NCI-H128 (cell line): ENCODE measurements at regions not wholly inside any gene's neighbourhood (a gene's known extent, or its start where the extent isn't known, plus 50 kb on each side); places are given as distances from the start of the nearest gene placed in this dataset.

Experiments used
- DNase-seq: peaks from one replicate; lab custom pipeline; 2025; ENCODE audit not compliant: unreplicated experiment; lab: John Stamatoyannopoulos, UW

DNA sequence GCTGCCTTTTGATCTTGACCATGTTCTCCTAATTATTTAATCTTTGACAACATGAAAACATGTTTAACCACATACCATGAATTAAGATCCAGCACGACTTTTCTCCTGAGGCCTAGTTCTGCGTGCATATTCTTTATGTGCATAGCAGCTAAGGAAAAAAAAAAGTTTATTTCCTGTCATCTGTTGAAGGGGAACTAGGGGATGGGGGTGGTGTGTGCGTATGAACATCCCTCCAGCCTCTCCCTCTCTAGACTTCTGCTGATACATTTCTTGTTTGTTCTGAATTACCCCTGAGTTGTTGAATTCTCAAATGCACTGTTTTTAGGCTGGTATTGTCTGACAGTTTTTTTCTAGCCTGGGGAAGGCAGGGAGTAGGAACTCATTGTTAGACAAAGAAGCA, 543.3 kb downstream of the FGF9 start:
- no peak for DNase-seq

DNA sequence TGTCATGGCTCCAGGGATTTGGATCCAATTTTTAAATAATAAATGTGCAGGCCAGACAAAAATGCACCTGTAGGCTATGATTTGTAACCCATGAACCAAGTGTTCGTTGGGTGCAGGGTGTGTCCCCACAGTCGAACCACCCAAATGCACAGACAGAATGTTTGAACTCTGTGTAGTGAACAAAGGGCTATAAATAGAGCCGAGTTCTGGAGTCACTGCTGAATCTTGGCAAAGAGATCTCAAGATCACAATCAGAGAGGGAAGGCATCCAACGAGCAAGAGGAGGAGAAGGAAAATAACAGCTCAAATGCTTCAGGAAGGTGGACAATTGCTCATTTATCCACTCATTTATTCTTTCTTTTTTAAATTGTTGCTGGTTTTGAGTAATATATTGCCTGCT, 547.9 kb downstream of the FGF9 start:
- DNase-seq = no peak

DNA sequence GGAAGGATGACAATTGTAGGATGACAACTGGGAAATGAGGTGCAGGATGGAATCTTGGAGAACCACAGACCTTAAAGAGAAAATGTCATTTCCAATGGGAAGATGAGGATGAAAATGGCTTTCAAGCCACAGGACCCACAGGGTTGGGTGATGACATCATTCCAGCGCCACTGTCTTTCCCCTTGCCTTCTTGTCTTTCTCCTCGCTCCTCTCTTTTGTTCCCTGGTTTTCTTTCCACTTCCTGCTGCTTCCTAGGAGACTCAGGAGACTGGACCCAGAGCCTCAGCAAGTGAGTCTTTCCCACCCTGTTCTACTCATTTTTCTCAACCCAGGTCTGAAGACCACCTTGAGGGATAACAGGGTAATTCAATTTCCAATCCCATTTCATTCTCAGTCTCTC, 548.8 kb downstream of the FGF9 start:
- DNase-seq = no peak

DNA sequence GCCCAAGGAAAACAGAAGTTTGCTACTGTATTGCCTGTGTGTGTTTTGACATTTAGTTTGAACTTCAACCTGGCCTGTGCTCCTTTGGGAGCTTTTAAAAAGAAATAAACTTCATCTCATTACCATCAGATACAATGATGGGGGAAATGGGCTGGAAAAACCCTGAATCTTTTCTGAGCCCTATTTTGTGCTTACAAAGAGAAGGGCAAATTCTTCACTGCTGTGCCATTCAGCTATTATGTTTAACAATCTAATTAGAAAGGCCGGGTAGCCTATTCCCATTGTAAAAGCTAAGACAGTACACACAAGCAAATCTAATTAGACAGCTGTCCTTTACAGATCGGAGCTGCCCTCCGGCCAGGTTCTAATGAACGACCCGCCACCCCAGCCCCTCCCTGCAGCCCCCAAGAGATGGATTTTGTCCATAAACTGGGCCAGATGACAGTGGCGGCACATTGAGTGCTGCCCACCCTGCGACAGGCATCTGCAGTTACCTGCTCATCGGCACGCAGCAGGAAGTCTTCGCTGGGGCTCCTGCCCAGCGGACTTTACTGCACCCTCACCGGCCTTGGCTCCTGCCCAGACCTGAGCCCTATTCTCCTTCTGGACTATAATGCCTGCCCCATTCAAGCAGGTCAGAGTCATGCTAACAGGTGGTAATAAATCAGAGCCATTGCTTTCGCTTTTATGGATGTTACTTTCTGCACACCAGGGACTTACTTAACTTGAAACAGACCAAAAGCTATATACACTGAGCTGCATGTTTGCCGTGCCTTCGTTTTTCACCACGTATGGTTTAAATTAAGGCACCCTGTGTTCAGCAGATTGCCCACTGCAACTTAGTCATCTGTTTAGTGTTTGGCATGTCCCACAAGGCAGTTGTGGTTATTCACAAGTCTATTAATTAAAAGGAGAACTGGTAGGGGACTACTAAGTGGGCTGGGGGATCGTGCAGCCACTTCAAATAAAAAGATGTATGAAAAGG, 549.6 kb downstream of the FGF9 start:
- DNase-seq = no peak

DNA sequence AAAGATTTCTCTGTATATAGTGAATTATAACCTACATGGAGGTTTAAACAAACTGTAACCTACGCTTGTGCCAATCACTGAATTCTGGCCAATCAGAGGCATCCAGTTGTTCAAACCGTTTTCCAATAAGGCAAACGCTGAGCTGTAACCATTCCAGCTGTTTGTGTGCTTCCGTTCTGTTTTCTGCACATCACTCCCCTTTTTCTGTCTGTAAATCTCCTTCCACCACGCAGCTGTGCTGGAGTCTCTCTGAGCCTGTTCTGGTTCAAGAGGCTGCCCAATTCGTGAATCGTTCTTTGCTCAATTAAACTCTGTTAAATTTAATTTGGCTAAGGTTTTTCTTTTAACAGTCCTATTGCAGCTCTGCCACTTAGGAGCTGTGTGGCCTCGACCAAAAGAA, 552.5 kb downstream of the FGF9 start:
- DNase-seq = no peak

DNA sequence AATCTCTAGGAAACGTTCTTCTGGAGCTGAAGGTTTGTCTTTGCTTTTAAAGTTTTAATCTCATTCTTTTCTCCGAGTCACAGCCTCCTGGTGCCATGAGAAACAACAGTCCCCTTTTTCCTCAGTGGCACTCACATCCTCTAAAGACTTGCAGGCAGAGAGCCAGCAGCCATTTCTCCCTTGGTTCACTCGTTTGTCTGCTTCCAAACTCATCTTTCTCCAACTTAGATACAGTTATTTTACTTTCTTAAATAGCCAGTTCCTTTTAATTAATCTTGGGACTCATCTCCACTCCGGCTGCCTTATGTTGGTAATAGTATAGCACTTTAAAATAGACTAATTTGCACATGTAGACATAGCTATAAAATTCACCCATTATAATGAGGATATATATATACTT, 555.2 kb downstream of the FGF9 start:
- no peak for DNase-seq

DNA sequence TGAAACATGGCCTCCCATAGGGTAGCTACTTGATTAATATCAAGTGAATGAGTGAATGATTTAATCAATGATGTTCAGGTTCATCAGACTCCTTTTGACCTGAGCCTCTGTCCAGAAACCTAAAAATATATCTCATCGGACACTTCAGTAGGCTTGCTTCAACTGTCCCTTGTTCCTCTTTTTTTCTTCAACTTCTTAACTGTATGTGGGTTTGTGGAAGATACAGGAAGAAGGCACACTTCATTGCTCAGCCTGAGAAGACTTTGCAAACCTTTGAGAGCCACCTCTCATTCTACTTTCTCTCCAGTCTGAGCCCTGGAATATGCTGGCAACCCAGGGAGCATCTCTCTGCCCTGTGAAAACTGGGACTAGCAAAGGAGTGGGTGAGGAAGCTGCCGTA, 557.0 kb downstream of the FGF9 start:
- no peak for DNase-seq

DNA sequence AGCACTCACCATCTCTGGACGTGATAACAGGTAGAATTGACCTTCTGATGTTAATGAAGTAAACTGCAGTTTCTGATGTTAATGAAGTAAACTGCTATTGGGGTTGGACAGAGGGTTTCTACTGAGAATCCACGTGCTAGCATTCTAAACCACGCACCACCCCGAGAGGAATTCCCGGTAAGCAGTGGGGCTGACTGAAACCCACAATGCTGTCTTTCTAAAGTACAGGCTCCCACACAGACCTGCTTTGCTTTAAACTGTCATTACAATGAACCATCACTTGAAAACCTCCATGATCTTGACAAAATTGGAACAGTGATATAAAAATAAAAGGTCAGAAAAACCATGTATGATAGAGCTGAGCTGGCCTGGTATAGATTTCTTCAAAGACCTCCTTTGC, 559.0 kb downstream of the FGF9 start:
- DNase-seq = no peak

DNA sequence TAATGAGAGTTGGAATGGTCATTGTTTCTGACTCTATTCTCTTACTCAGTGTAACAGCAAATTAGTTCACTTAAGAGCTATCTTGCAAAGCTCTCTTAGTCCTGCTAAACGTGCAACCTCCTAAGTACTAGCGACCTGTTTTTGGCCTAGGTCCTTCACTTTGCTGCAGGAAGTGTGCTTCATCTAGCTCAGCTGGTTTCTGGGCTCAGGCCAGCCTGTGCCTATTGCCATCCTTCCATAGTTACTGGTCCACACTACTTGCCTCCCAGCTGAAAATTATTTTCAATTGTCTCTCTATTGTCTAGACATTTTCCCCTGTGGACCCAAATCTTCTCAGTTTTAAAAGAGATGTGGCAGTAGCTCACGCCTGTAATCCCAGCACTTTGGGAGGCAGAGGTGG, 561.3 kb downstream of the FGF9 start:
- DNase-seq = no peak

DNA sequence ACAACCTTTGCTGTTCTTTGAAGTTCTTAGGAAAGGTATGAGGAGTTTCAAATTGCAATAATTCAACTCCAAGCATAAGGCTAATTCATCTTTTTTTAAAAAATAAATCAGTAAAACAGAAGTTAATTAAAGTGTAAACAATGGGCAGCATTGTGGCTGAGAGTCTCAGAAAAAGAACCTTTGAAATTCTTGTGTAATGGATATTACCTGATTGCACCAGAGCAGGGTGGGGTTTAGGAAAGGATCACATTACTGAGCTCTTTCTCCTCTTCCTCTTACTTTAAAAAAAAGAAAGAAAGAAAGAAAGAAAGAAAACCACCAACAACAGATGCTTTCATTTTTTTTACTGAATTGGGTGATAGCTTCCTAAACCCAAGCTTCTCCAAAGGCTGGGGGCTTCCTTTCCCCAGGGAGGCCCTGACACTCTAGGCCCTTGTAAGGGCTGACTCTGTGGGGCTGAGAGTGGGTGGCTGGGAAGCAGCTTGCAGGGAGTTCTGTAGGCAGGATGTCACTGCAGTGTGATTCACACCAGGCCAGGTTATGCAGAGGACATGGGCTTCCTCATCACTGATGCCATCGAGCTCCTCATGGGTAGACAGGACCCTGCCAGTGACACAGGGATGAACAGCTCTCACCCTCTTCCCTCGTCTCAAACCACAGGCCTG, 564.5 kb downstream of the FGF9 start:
- no peak for DNase-seq

DNA sequence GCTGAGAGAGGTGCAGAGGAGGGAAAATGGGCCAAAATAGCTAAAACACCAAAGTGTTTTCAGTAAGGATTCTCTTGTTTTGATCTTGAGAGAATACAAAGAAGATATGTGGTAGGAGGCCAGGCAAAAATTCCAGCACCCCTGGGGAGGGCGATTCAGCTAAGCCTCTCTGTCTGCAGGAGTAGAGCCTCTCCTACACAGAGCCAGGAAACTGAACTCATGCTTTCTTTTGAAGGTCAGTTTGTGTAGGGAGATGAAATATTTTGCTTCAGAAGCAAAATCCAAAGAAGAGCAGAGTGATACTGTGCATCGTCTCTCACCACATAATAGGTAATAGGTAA, 565.0 kb downstream of the FGF9 start:
- DNase-seq = no peak

DNA sequence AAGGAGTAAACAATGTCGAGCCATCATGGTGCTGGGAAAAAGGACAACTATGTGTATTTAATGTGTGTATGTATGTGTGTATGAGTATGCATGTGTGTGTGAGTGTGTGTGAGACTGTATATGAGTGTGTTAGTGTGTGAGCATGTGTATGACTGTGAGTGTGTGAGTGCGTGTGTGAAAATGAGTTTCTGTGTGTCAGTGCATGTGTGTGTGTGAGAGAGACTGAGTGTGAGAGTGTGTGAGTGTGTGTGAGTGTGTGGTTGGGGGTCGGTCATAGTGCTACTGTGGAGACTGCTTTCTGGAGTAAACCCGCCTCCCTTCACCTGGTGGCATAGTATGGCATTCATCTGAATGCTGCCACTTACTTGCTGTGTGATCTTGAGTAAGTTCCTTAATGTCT, 567.4 kb downstream of the FGF9 start:
- DNase-seq = no peak

DNA sequence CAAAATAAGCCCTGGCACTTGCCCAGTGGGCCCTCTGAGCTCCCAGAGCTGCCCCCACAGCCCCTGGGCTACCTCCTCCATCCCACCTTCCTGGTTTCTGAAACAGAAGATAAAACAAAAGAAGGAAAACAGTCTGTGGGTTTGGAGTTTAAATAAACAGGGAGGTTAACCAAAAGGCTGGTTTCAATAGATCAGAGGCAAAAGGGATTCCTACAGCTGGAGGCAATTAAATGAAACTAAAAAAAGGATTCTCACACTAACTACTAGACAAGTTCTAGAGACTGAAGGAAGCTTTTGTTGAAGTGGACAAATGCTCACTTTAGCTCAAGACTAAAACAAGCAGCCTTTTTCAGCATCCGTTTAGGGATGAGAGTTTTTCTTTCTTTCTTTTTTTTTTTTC, 569.8 kb downstream of the FGF9 start:
- DNase-seq = no peak

DNA sequence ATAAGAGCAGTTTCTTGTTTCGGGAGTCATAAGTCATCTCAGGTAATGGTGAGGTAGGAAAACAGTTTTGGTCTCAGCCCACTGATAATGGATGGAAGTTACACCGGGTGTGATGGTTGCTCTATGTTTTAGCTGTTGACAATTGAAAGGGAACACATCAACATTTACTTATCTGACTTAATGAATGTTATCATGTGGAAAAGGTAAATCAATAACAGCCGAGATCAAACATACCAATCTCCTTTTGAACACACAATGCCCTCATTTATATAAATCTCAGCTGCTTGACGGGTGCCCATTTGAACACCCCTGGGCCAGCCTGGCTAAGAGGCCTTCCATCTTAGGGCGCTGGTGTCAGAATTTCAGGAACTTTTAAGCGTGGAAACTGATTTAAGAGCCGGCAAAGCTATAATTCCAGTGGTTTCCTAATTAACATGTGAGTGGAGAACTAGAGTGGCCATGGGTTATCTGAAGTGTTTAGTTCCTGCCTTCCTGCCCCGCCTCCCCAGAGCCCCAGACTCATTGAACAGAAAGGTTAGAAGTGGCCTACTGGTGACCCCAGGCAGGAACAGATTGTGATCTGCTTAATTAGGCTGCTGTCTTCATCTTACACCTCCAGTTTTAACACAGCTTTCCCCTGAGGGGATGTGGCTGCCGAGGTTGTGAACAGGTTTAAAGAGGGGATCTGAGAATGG, 572.7 kb downstream of the FGF9 start:
- no peak for DNase-seq

DNA sequence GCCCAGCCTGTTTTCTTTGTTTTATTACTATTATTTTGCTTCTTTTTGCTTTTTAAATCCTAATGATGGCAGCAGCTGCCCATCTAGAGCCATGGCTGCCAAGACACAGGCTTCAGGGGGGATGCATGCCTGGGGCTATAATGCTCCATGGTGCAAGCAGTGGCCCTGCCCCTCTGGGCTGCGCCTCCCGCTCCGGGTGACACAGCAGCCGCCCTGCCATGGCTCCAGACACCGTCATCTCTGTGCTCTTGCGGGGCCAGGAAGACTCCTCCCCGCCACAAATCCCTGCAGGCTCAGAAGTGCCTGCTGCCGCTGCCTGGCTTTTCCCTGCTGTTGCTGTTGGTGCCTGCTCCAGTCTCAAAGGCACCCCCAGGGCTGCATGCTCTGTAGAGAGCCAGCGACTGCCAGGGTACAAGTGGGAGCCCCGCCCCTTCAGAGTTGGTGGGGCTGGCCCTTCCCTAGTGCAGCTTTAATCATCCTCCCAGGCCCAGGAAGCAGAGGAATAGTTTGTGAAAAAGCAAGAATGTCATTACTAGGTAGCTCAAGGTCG, 581.5 kb downstream of the FGF9 start:
- no peak for DNase-seq

DNA sequence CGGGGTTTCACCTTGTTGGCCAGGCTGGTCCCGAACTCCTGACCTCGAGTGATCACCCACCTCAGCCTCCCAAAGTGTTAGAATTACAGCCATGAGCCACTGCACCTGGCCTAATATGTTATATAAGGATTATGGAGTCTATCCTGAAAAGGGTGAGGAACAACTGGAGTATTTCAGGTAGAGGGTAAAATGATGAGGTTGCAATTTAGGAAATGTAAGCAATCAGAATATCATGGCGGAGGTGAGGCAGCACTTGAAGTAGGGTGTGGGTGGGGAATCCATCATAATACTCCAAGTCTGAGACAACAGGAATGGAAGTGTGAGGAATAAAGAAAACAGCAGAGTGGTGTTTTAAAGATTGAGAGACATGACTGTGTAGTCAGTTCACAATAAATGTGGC, 582.2 kb downstream of the FGF9 start:
- DNase-seq = no peak

DNA sequence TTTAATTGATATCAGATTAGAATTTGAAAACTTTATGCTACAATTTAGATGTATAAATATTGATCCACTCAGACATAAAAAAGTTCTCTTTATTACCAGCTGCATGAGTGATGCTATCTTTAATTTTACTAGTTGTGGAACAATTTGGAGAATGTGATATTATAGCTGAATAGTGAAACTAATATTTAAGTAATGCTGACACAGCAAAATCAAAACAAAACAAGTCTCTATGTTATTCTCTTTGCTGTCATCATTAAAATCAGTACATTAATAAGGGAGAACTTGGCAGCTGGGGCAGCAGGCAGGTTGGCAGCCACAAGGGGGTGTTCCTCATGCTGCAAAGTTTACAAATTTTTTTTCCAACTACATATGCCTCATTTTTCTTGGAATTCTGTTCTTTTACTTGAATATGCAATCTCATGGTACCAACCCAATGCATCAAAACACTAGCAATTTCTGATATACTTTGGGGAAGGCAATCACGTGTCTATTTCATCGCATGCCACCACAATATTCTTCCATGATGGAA, 585.3 kb downstream of the FGF9 start:
- DNase-seq = no peak

DNA sequence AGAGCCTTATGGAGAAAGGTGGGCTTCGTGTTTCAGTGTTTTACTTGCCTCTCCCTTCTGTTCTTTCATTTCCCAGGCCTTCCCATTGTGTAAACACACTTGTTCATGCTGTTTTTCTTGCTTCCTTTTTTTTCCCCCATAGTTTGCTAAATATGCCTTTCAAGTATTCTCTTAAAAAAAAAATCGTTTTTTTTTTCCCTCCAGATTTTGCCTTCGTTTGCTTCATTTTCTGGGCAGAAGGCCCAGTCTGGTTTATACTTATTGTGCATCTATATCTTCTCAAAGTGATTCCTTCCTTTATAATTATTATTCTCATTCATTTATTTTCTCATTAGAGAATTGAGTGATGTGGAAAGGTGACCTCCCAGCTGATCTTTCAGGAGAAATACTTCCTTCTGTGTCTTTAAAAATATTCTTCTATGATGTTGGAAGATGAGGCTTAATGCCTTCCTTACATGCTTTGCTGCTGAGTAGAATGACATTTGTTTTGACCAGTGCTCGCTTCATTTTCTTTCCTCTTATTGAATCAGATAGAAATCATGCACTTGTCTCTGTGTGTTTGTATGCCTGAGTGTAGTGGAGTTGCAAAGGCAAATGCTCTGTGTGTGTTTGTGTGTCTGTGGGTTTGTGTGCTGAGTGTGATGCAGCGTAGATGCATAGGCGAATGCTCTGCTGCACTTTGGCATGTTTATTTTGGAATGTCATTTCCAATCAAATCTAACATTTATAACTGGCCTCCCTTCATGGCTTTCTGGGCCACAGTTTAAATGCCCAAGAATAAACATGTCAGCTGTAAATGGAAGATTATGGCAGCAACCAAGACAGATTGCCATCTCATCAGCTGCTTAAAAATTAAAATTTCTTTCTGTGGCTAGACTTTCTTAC, 591.4 kb downstream of the FGF9 start:
- DNase-seq = no peak

DNA sequence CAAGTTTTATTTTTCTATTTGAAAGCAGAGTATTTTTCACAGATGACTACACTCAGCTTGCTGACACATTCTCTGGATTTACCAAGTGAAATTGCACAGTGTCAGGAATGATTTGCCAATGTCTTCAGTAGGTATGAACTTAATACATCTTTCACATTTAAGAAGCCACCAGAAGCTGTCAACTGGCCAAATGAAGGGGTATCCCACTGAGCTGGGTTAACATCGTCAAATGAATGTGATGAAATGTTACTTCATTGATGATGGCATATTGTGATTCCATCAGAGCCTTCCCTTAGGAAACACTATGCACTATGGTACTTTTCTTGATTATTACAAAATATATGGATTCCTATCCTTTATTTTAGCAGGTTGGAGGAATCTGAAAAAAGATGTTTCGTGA, 592.3 kb downstream of the FGF9 start:
- DNase-seq = no peak

DNA sequence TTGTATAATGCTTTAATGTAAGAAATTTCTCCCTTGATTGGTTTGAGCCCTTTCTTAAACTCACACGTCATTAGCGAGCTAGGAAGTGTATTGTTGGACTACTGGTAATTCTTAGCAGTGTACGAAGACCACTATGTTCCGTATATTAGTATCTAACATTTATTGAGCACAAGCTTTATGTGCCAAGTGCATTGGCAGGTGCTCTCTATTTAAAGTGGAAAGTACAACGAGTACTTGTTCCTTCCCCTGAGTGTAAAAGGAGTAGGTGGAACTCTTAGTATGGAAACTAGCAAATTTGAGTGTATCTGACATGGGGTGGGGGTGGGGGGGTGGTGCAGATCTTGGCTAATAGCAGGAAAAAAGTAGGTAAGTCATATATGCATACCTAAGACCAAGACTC, 594.7 kb downstream of the FGF9 start:
- no peak for DNase-seq

DNA sequence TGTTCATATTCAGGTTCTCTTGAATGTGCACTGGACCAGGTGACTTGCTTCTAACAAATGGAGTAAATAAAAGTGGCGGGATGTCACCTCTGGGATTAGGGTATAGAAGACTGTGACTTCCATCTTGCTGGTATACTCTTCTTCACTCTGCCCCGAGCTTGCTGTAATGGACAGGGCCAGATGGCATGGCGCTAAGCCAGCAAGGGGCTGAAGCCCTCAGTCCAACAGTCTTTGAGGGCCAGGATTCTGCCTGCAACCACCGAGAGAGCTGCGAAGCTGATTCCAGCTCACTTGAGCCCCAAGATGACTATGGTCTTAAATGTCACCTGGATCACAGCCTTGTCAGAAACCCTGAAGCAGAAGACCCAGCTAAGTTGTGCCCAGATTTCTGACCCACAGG, 600.0 kb downstream of the FGF9 start:
- DNase-seq = no peak
